ENCODE measurements at regions not wholly inside any gene's neighbourhood (a gene's known extent, or its start where the extent isn't known, plus 50 kb on each side); places are given as distances from the start of the nearest gene placed in this dataset.

GRCh38 chr18:71505526-71505925 lies 1038.6 kb downstream of the CBLN2 start:
- TF ChIP-seq CREB1 (IDR thresholded peaks at IDR 0.05; ENCODE audit: low read depth) = no peak
- TF ChIP-seq FOXM1 (IDR thresholded peaks at IDR 0.05; ENCODE audit: borderline replicate concordance, low read depth) = no peak
- TF ChIP-seq EP300 (IDR thresholded peaks at IDR 0.05; ENCODE audit: borderline replicate concordance) = no peak
- no peak for TF ChIP-seq TAF1 (IDR thresholded peaks at IDR 0.05; ENCODE audit: low read depth)
- TF ChIP-seq REST (IDR thresholded peaks at IDR 0.05; ENCODE audit: low read depth) = no peak
- no peak for TF ChIP-seq MAX (IDR thresholded peaks at IDR 0.05)
- no peak for TF ChIP-seq RAD21 (IDR thresholded peaks at IDR 0.05; ENCODE audit: low read depth)
- no peak for TF ChIP-seq NFIC (IDR thresholded peaks at IDR 0.05)
- no peak for TF ChIP-seq CEBPB (IDR thresholded peaks at IDR 0.05)
- TF ChIP-seq TEAD4 (IDR thresholded peaks at IDR 0.05) = no peak
- TF ChIP-seq YY1 (IDR thresholded peaks at IDR 0.05; ENCODE audit: low read depth) = no peak

All from Ishikawa (cell line).